ENCODE measurements at regions not wholly inside any gene's neighbourhood (a gene's known extent, or its start where the extent isn't known, plus 50 kb on each side); places are given as distances from the start of the nearest gene placed in this dataset.

DNA sequence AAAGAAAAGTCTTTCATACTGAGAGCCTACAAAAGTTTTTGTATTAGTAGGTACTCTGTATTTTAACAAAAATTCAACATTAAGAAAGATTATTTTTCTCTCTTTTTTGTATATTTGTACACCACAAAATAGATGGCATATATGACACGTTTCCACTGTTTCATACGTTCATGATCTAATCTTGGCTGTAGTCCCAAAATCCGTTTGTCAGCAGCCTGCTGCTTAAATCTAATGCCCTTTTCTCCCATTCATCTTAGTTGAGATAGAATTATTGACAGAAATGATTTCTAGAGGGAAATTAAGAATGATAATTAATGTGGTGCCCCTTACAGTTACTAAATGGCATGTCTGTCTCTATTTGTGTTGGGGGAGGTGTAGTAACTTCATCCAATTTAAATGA, 140.7 kb upstream of the NOVA1 start:
- POLR2A ChIA-PET: no interaction called here
- H3K27ac Mint-ChIP-seq: no peak overlapping the region
- H3K4me1 Mint-ChIP-seq (ENCODE audit: low read depth): no peaks in the 10 kb centered on the region

DNA sequence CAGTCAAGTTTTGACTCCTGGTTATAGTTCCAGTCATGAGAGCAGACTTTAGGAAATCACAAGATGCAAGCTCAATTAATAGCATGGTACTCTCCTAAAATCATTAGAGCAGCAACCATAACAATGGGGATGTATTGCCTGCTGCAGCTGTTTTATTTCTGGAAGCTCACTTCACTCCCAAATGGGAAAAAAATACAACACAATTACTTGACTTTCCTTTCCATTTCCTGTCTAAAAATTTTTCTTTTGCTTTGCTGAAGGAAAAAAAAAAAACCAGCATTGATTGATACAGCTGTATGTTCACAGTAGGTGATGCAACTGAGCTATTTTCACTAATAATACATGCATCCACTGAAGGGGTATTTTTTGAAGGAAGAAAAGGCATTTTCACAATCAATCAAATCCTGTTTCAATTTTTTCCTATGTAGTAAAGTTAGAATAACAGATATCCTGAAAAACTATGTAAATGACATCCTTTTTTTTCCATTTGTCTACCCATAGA, 143.9 kb upstream of the NOVA1 start:
- TF ChIP-seq, protein P1, sequence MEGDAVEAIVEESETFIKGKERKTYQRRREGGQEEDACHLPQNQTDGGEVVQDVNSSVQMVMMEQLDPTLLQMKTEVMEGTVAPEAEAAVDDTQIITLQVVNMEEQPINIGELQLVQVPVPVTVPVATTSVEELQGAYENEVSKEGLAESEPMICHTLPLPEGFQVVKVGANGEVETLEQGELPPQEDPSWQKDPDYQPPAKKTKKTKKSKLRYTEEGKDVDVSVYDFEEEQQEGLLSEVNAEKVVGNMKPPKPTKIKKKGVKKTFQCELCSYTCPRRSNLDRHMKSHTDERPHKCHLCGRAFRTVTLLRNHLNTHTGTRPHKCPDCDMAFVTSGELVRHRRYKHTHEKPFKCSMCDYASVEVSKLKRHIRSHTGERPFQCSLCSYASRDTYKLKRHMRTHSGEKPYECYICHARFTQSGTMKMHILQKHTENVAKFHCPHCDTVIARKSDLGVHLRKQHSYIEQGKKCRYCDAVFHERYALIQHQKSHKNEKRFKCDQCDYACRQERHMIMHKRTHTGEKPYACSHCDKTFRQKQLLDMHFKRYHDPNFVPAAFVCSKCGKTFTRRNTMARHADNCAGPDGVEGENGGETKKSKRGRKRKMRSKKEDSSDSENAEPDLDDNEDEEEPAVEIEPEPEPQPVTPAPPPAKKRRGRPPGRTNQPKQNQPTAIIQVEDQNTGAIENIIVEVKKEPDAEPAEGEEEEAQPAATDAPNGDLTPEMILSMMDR (IDR thresholded peaks at IDR 0.05): no peak
- ATAC-seq (no peak), DNase-seq (no peak)
- no peak overlapping the region for H3K4me3 Mint-ChIP-seq
- no peak overlapping the region for H3K27ac Mint-ChIP-seq
- CTCF ChIA-PET: no interaction called here
- no peaks in the 10 kb centered on the region for H3K27me3 Mint-ChIP-seq
- H3K4me1 Mint-ChIP-seq (ENCODE audit: low read depth): no peaks in the 10 kb centered on the region
- intact Hi-C loops (cut with micrococcal nuclease): no loop called here
- no peaks in the 10 kb centered on the region for H3K36me3 Mint-ChIP-seq (ENCODE audit: low read depth)
- POLR2A ChIA-PET: no interaction called here
- H3K9me3 Mint-ChIP-seq: peaks cover 14% of the 10 kb centered on the region

More for the DNA sequence above, 140.7 kb upstream of the NOVA1 start:
- CTCF ChIA-PET: no interaction called here
- intact Hi-C loops (cut with micrococcal nuclease): no loop called here
- DNase-seq (no peak), ATAC-seq (no peak)
- Mint-ChIP-seq H3K4me3 (no peak overlapping the region), H3K9me3 (peaks cover 6% of the 10 kb centered on the region), H3K36me3 (ENCODE audit: low read depth) (no peaks in the 10 kb centered on the region), H3K27me3 (no peaks in the 10 kb centered on the region)
- TF ChIP-seq, protein P1 (IDR thresholded peaks at IDR 0.05): no peak

GRCh38 chr14:26743284-26743683, 145.5 kb upstream of the NOVA1 start:
- Mint-ChIP-seq H3K9me3 (peaks cover 16% of the 10 kb centered on the region), H3K27me3 (no peaks in the 10 kb centered on the region), H3K4me1 (ENCODE audit: low read depth) (no peaks in the 10 kb centered on the region), H3K4me3 (no peak overlapping the region), H3K36me3 (ENCODE audit: low read depth) (no peaks in the 10 kb centered on the region), H3K27ac (no peak overlapping the region)
- DNase-seq: no peak
- ChIA-PET CTCF (no interaction called here), POLR2A (no interaction called here)
- intact Hi-C loops (cut with micrococcal nuclease): no loop called here
- ATAC-seq: no peak
- TF ChIP-seq, protein P1 (IDR thresholded peaks at IDR 0.05): no peak

- ATAC-seq (no peak), DNase-seq (no peak)
- TF ChIP-seq, protein P1 (IDR thresholded peaks at IDR 0.05): no peak
- Mint-ChIP-seq H3K4me1 (ENCODE audit: low read depth) (no peaks in the 10 kb centered on the region), H3K27me3 (no peaks in the 10 kb centered on the region), H3K4me3 (no peak overlapping the region), H3K9me3 (peaks cover 15% of the 10 kb centered on the region), H3K36me3 (ENCODE audit: low read depth) (no peaks in the 10 kb centered on the region), H3K27ac (no peak overlapping the region)
- ChIA-PET POLR2A (interaction anchor here (0.6 kb wide), 1 partner anchor 196 kb away, joined by 3 read pairs; no protein-coding TSS in a partner anchor), CTCF (no interaction called here)
- intact Hi-C loops (cut with micrococcal nuclease): no loop called here
These were observed 147.1 kb upstream of the NOVA1 start for GRCh38 chr14:26744903-26745302.

DNA sequence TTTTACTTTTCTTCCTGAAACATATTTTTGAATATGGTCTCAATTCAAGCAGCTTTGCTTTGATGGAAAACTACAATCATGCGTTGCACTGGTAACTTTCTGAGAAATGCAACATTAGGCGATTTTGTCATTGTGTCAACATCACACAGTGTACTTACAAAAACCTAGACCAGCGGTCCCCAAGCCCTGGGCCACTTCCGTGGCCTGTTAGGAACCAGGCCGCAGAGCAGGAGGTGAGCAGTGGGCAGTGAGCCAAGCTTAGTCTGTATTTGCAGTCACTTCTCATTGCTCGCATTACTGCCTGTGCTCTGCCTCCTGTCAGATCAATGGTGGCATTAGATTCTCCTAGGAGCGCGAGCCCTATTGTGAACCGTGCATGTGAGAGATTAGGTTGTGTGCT, 163.7 kb upstream of the NOVA1 start:
- Mint-ChIP-seq H3K27me3 (no peaks in the 10 kb centered on the region), H3K27ac (no peak overlapping the region), H3K4me3 (no peak overlapping the region), H3K36me3 (ENCODE audit: low read depth) (no peaks in the 10 kb centered on the region), H3K4me1 (ENCODE audit: low read depth) (no peaks in the 10 kb centered on the region), H3K9me3 (peaks cover 19% of the 10 kb centered on the region)
- TF ChIP-seq, protein P1 (IDR thresholded peaks at IDR 0.05): no peak
- no peak for DNase-seq
- ChIA-PET CTCF (no interaction called here), POLR2A (no interaction called here)
- intact Hi-C loops (cut with micrococcal nuclease): no loop called here
- ATAC-seq: no peak

Measured in activated CD8-positive, alpha-beta T cell treated with anti-CD3 and anti-CD28 coated beads for 36 hours (primary cell).